ENCODE measurements at regions not wholly inside any gene's neighbourhood (a gene's known extent, or its start where the extent isn't known, plus 50 kb on each side); places are given as distances from the start of the nearest gene placed in this dataset.

- no peak for TF ChIP-seq CTCF (IDR thresholded peaks at IDR 0.05)
- TF ChIP-seq POLR2A (IDR thresholded peaks at IDR 0.05): no peak
Measured at GRCh38 chr10:128326851-128327250, 200.6 kb upstream of the MKI67 start.

Measured in lower leg skin (tissue), 3 donors.